EH (cell line): ENCODE measurements at regions not wholly inside any gene's neighbourhood (a gene's known extent, or its start where the extent isn't known, plus 50 kb on each side); places are given as distances from the start of the nearest gene placed in this dataset.

Experiments
- DNase-seq: peaks from one replicate; pipeline ENCODE4 v3.0.0-alpha.2; 2015; ENCODE audit warnings: low read depth

GRCh38 chr4:17293901-17294300 is 218.0 kb downstream of the QDPR start:
- no peak for DNase-seq

- no peak for DNase-seq
These were observed 223.7 kb downstream of the QDPR start for GRCh38 chr4:17288151-17288550.

GRCh38 chr4:17286752-17287460 is 225.0 kb downstream of the QDPR start:
- DNase-seq = no peak

GRCh38 chr4:17285747-17286146 is 226.1 kb downstream of the QDPR start:
- DNase-seq = no peak

- no peak for DNase-seq
These were observed 227.3 kb downstream of the QDPR start for GRCh38 chr4:17284323-17285175.

- DNase-seq = no peak
These were observed 228.1 kb downstream of the QDPR start for GRCh38 chr4:17283832-17284231.

- no peak for DNase-seq
These were observed 228.6 kb downstream of the QDPR start for GRCh38 chr4:17283251-17283650.

- no peak for DNase-seq
These were observed 231.4 kb downstream of the QDPR start for GRCh38 chr4:17280261-17281018.

- peak; percentile 70 for DNase-seq
These were observed 235.1 kb downstream of the QDPR start for GRCh38 chr4:17276776-17277175.

GRCh38 chr4:17275836-17276235 is 236.1 kb downstream of the QDPR start:
- peak; percentile 35 for DNase-seq

GRCh38 chr4:17273047-17273446 is 238.8 kb downstream of the QDPR start:
- peak; percentile 66 for DNase-seq

- peak; percentile 7 for DNase-seq
These were observed 239.7 kb downstream of the QDPR start for GRCh38 chr4:17272154-17272553.

GRCh38 chr4:17265653-17266052 is 246.2 kb downstream of the QDPR start:
- DNase-seq = no peak

GRCh38 chr4:17265139-17265538 is 246.8 kb downstream of the QDPR start:
- DNase-seq = no peak

GRCh38 chr4:17260166-17260907 is 251.6 kb downstream of the QDPR start:
- DNase-seq = peak; percentile 11

- no peak for DNase-seq
These were observed 253.8 kb downstream of the QDPR start for GRCh38 chr4:17258106-17258505.

- DNase-seq = no peak
These were observed 259.8 kb downstream of the QDPR start for GRCh38 chr4:17252131-17252530.

GRCh38 chr4:17251101-17251500 is 260.8 kb downstream of the QDPR start:
- no peak for DNase-seq

- DNase-seq = no peak
These were observed 261.3 kb downstream of the QDPR start for GRCh38 chr4:17250591-17250990.

- no peak for DNase-seq
These were observed 265.2 kb downstream of the QDPR start for GRCh38 chr4:17246656-17247055.

GRCh38 chr4:17241835-17242234 is 270.1 kb downstream of the QDPR start:
- peak; percentile 7 for DNase-seq

GRCh38 chr4:17238633-17239032 is 273.3 kb downstream of the QDPR start:
- no peak for DNase-seq
